IMR-90 (cell line): ENCODE measurements at regions not wholly inside any gene's neighbourhood (a gene's known extent, or its start where the extent isn't known, plus 50 kb on each side); places are given as distances from the start of the nearest gene placed in this dataset.
A peak's percentile ranks its signal among the peaks of the same experiment; 100 is the strongest.

ENCODE experiments used
- ATAC-seq: fragments of 200-7000 bp; cut with Tn5 transposase; 2 replicates; pipeline ENCODE4 v1.9.1; 2020; ENCODE audit warnings: low read depth, mild to moderate bottlenecking, moderate library complexity
- BruUV-seq: library from RNA; stranded (reverse); fragments of 400-500 nt; replicated peaks from 2 replicates; lab custom pipeline; 2021; lab: Mats Ljungman, UMichigan
- CTCF ChIA-PET: fragments of 300-600 bp; formaldehyde crosslinking; extraction: SDS; loops from one replicate; lab custom pipeline; 2021; ENCODE audit warnings: antibody characterized with exemption; lab: Yijun Ruan, JAX
- POLR2A ChIA-PET: fragments of 300-600 bp; sonication (Branson Sonifier 250); formaldehyde crosslinking; loops from one replicate; lab custom pipeline; 2022; ENCODE audit warnings: antibody characterized with exemption; ENCODE audit not compliant: unreplicated experiment; lab: Charles Lee
- DNase-seq: peaks from one replicate; pipeline ENCODE4 v3.0.0; 2013
- H2AFZ ChIP-seq: replicated peaks from 2 replicates; pipeline ENCODE3; 2013; ENCODE audit warnings: low read length, mild to moderate bottlenecking; ENCODE audit not compliant: poor library complexity
- H2AK5ac ChIP-seq: 2 replicates; pipeline ENCODE4 v1.6.1; 2013; ENCODE audit warnings: low read depth, low read length, inconsistent platforms
- H2AK9ac ChIP-seq: replicated peaks from 2 replicates; pipeline ENCODE3; 2013; ENCODE audit warnings: mild to moderate bottlenecking, low read depth, low read length, moderate library complexity; ENCODE audit not compliant: poor library complexity
- H2BK120ac ChIP-seq: 2 replicates; pipeline ENCODE4 v1.6.1; 2013; ENCODE audit warnings: low read depth, low read length, inconsistent platforms
- H2BK15ac ChIP-seq: 3 replicates; pipeline ENCODE4 v1.6.1; 2013; ENCODE audit warnings: low read depth, low read length, inconsistent platforms
- H2BK20ac ChIP-seq: 2 replicates; pipeline ENCODE4 v1.6.1; 2013; ENCODE audit warnings: low read depth, mild to moderate bottlenecking, inconsistent platforms, low read length, moderate library complexity
- H2BK5ac ChIP-seq: 2 replicates; pipeline ENCODE4 v1.6.1; 2013; ENCODE audit warnings: mild to moderate bottlenecking, low read depth, low read length, inconsistent platforms; ENCODE audit not compliant: poor library complexity, severe bottlenecking
- H3K14ac ChIP-seq: replicated peaks from 2 replicates; pipeline ENCODE4 v1.6.1; 2013; ENCODE audit warnings: low read depth, low read length, inconsistent platforms
- H3K18ac ChIP-seq: 2 replicates; pipeline ENCODE4 v1.6.1; 2013; ENCODE audit warnings: low read depth, low read length, control low read depth
- H3K23ac ChIP-seq: 2 replicates; pipeline ENCODE4 v1.6.1; 2013; ENCODE audit warnings: low read depth, low read length, inconsistent platforms
- H3K27ac ChIP-seq: 2 replicates; pipeline ENCODE4 v1.5.1; 2013; ENCODE audit warnings: mild to moderate bottlenecking, control low read depth, low read length; ENCODE audit not compliant: insufficient read depth
- H3K27me3 ChIP-seq: 2 replicates; pipeline ENCODE4 v1.6.1; 2013; ENCODE audit warnings: low read length; ENCODE audit not compliant: control insufficient read depth, insufficient read depth
- H3K36me3 ChIP-seq: 2 replicates; pipeline ENCODE4 v1.6.1; 2013; ENCODE audit warnings: low read length, mixed read lengths; ENCODE audit not compliant: control insufficient read depth, insufficient read depth
- H3K4ac ChIP-seq: 2 replicates; pipeline ENCODE4 v1.6.1; 2013; ENCODE audit warnings: low read depth, low read length, inconsistent platforms
- H3K4me1 ChIP-seq: 2 replicates; pipeline ENCODE4 v1.6.1; 2013; ENCODE audit warnings: low read length, mixed read lengths; ENCODE audit not compliant: control insufficient read depth, insufficient read depth
- H3K4me2 ChIP-seq: 2 replicates; pipeline ENCODE4 v1.6.1; 2013; ENCODE audit warnings: low read depth, mild to moderate bottlenecking, control low read depth, low read length, moderate library complexity
- H3K4me3 ChIP-seq: 2 replicates; pipeline ENCODE4 v1.5.1; 2013; ENCODE audit warnings: low read depth, mild to moderate bottlenecking, control low read depth, low read length, moderate library complexity; ENCODE audit not compliant: insufficient read depth
- H3K56ac ChIP-seq: 2 replicates; pipeline ENCODE4 v1.6.1; 2013; ENCODE audit warnings: low read length, inconsistent platforms; ENCODE audit not compliant: insufficient read depth; ENCODE audit errors: extremely low read depth
- H3K79me1 ChIP-seq, 2 experiments: 2 replicates each; pipeline ENCODE4 v1.6.1; 2013; ENCODE audit warnings: low read length in 2 of 2, inconsistent platforms in 1 of 2, low read depth in 1 of 2
- H3K9ac ChIP-seq: 2 replicates; pipeline ENCODE4 v1.6.1; 2013; ENCODE audit warnings: low read depth, low read length, control low read depth
- H3K9me1 ChIP-seq: 2 replicates; pipeline ENCODE4 v1.6.1; 2013; ENCODE audit warnings: low read length, inconsistent platforms; ENCODE audit not compliant: insufficient read depth
- H3K9me3 ChIP-seq: 2 replicates; pipeline ENCODE4 v1.6.1; 2013; ENCODE audit warnings: low read length; ENCODE audit not compliant: control insufficient read depth, insufficient read depth
- H4K20me1 ChIP-seq: 2 replicates; pipeline ENCODE4 v1.6.1; 2013; ENCODE audit warnings: low read length, inconsistent platforms; ENCODE audit not compliant: insufficient read depth
- H4K5ac ChIP-seq: 2 replicates; pipeline ENCODE4 v1.6.1; 2013; ENCODE audit warnings: mild to moderate bottlenecking, low read depth, low read length, control low read depth
- H4K8ac ChIP-seq, 2 experiments: 2 replicates each; pipeline ENCODE4 v1.6.1; 2013; ENCODE audit warnings: low read depth in 2 of 2, low read length in 2 of 2, control low read depth in 1 of 2, inconsistent platforms in 1 of 2
- H4K91ac ChIP-seq: 2 replicates; pipeline ENCODE4 v1.6.1; 2013; ENCODE audit warnings: low read depth, low read length, inconsistent platforms; ENCODE audit not compliant: insufficient read depth
- BHLHE40 ChIP-seq: fragments of 150-350 bp; IDR thresholded peaks from 2 replicates; pipeline ENCODE4 v1.6.1; 2016; ENCODE audit warnings: mild to moderate bottlenecking, low read depth, low read length
- CEBPB ChIP-seq: IDR thresholded peaks from 2 replicates; pipeline ENCODE4 v1.6.1; 2012; ENCODE audit warnings: low read depth, low read length, improper control_type of control experiment
- CHD1 ChIP-seq: IDR thresholded peaks from 2 replicates; pipeline ENCODE4 v1.6.1; 2012; ENCODE audit warnings: low read depth, low read length, improper control_type of control experiment
- CTCF ChIP-seq: conservative IDR thresholded peaks from 2 replicates; pipeline ENCODE4 v1.5.1; 2012; ENCODE audit warnings: mild to moderate bottlenecking, low read depth, low read length, improper control_type of control experiment
- ELK1 ChIP-seq: fragments of 150-350 bp; IDR thresholded peaks from 2 replicates; pipeline ENCODE4 v1.6.1; 2016; ENCODE audit warnings: low read depth, mild to moderate bottlenecking, low read length, moderate library complexity, borderline replicate concordance
- FOS ChIP-seq: fragments of 150-350 bp; IDR thresholded peaks from 2 replicates; pipeline ENCODE4 v1.6.1; 2016; ENCODE audit warnings: low read depth, low read length
- MAFK ChIP-seq: IDR thresholded peaks from 2 replicates; pipeline ENCODE4 v1.6.1; 2012; ENCODE audit warnings: low read depth, low read length, improper control_type of control experiment
- MAZ ChIP-seq: IDR thresholded peaks from 2 replicates; pipeline ENCODE4 v1.6.1; 2012; ENCODE audit warnings: low read depth, mild to moderate bottlenecking, low read length, improper control_type of control experiment, moderate library complexity, borderline replicate concordance
- MXI1 ChIP-seq: IDR thresholded peaks from 2 replicates; pipeline ENCODE4 v1.6.1; 2012; ENCODE audit warnings: low read depth, mild to moderate bottlenecking, low read length, moderate library complexity, borderline replicate concordance
- NFE2L2 ChIP-seq: fragments of 150-350 bp; IDR thresholded peaks from 2 replicates; pipeline ENCODE4 v1.6.1; 2016; ENCODE audit warnings: low read depth, mild to moderate bottlenecking, low read length
- POLR2A ChIP-seq: IDR thresholded peaks from 2 replicates; pipeline ENCODE4 v1.6.1; 2012; ENCODE audit warnings: mild to moderate bottlenecking, low read depth, low read length
- RAD21 ChIP-seq: IDR thresholded peaks from 2 replicates; pipeline ENCODE4 v1.6.1; 2012; ENCODE audit warnings: low read length, improper control_type of control experiment
- RCOR1 ChIP-seq: IDR thresholded peaks from 2 replicates; pipeline ENCODE4 v1.6.1; 2012; ENCODE audit warnings: mild to moderate bottlenecking, low read length, improper control_type of control experiment; ENCODE audit not compliant: insufficient replicate concordance
- RFX5 ChIP-seq: IDR thresholded peaks from 2 replicates; pipeline ENCODE4 v1.8.0; 2012; ENCODE audit warnings: low read depth, mild to moderate bottlenecking, low read length, moderate library complexity
- SMC3 ChIP-seq: fragments of 150-350 bp; IDR thresholded peaks from 2 replicates; pipeline ENCODE4 v1.6.1; 2016; ENCODE audit warnings: low read depth, mild to moderate bottlenecking, antibody characterized with exemption, low read length, moderate library complexity
- USF2 ChIP-seq: fragments of 150-350 bp; IDR thresholded peaks from 2 replicates; pipeline ENCODE4 v1.6.1; 2017; ENCODE audit warnings: mild to moderate bottlenecking, antibody characterized with exemption, low read length, low read depth
- WGBS, 2 experiments: methylation state at CpG; one replicate each; pipeline versions ENCODE4 v1.1.5 to v1.1.7; 2013; ENCODE audit warnings: missing lambda C conversion rate in 2 of 2; ENCODE audit not compliant: insufficient read length in 1 of 2; ENCODE audit errors: extremely low coverage in 2 of 2; 5-methylcytosine and 5-hydroxymethylcytosine counted together
- dilution Hi-C: fragments of 300-500 bp; cut with HindIII; formaldehyde crosslinking; loops from one replicate; pipeline ENCODE4 v1.14.3; 2018; ENCODE audit warnings: low sequenced_read_pairs; ENCODE audit not compliant: unreplicated experiment
- in situ Hi-C: fragments of 300-500 bp; cut with MboI; formaldehyde crosslinking; loops from 3 replicates; pipeline ENCODE4 v1.14.3; 2019; ENCODE audit warnings: low sequenced_read_pairs, inconsistent platforms, mixed read lengths
- intact Hi-C: fragments of 100-400 bp; cut with micrococcal nuclease; formaldehyde crosslinking; loops from 2 replicates; pipeline ENCODE4 v1.10.0; 2022

- Histone ChIP-seq H3K4me2 (no peak overlapping the region), H3K4ac (no peak overlapping the region), H2BK5ac (no peak overlapping the region), H2AK5ac (0 out of 2 replicates have a peak overlapping the region, but pooled peaks have one; percentile 3), H3K27ac (no peak overlapping the region), H3K18ac (no peak overlapping the region), H4K5ac (no peak overlapping the region), H4K8ac (no peak overlapping the region), H3K36me3 (no peaks in the 10 kb centered on the region), H3K14ac (no peak overlapping the region), H4K91ac (no peak overlapping the region), H4K20me1 (no peaks in the 10 kb centered on the region), H3K9me1 (peaks cover 8% of the 10 kb centered on the region; the same call in 1 of the 2 replicates), H2AK9ac (peak overlapping the region; percentile 3), H3K79me1 (no peaks in the 10 kb centered on the region), H3K27me3 (peaks cover 6% of the 10 kb centered on the region; the same call in 1 of the 2 replicates), H2BK120ac (no peak overlapping the region; the same call in 1 of the 2 replicates), H3K9ac (no peak overlapping the region), H3K4me1 (peaks cover 10% of the 10 kb centered on the region), H3K9me3 (no peaks in the 10 kb centered on the region), H2AFZ (peak overlapping the region; percentile 32), H2BK20ac (no peak overlapping the region), H3K56ac (no peak overlapping the region), H2BK15ac (no peak overlapping the region), H3K4me3 (no peak overlapping the region), H3K23ac (no peak overlapping the region)
- no peak for TF ChIP-seq MAFK
- no peak for TF ChIP-seq MXI1
- no peak for TF ChIP-seq RAD21
- TF ChIP-seq SMC3, result no peak
- TF ChIP-seq USF2, result no peak
- no peak for TF ChIP-seq CHD1
- TF ChIP-seq RFX5, result no peak
- TF ChIP-seq ELK1, result no peak
- no peak for TF ChIP-seq BHLHE40
- no peak for TF ChIP-seq CTCF
- no peak for TF ChIP-seq RCOR1
- no peak for TF ChIP-seq POLR2A
- TF ChIP-seq CEBPB, result no peak
- TF ChIP-seq FOS, result no peak
- no peak for TF ChIP-seq MAZ
- TF ChIP-seq NFE2L2, result no peak
- no peak for DNase-seq
- in situ Hi-C loops, result no loop called here
- no TSS peak for BruUV-seq
- no peak for ATAC-seq
- POLR2A ChIA-PET, result no interaction called here
- dilution Hi-C loops, result no loop called here
- intact Hi-C loops, result no loop called here
- 47% methylated on average over 2 of the region's 20 CpGs; no CpG with 5 or more reads in 1 of the 2 experiments for WGBS, 2 experiments
- CTCF ChIA-PET, result no interaction called here
Observed at GRCh38 chr16:86959091-86959651, 358.0 kb downstream of the C16orf95 start.
